Right lobe of liver (tissue), 6 donors: ENCODE measurements at regions not wholly inside any gene's neighbourhood (a gene's known extent, or its start where the extent isn't known, plus 50 kb on each side); places are given as distances from the start of the nearest gene placed in this dataset.
"Not testable (repeated sequence)": the region's sequence is repeated elsewhere in the genome, so short reads cannot be mapped to it uniquely, and the experiment has no call there.

Experiments
- ATAC-seq, 4 donors: fragments of 200-7000 bp; cut with Tn5 transposase; one replicate each; pipeline ENCODE4 v1.9.1; 2020; ENCODE audit warnings: mild to moderate bottlenecking in 4 of 4, moderate library complexity in 4 of 4
- DNase-seq, 3 donors: peaks; one replicate each; pipeline ENCODE4 v3.0.0-alpha.2; 2020
- H3K27ac ChIP-seq, 3 donors: fragments of 200-600 bp; one replicate each; pipeline ENCODE4 v1.8.0; 2022
- H3K27me3 ChIP-seq, 2 donors: fragments of 200-600 bp; one replicate each; pipeline ENCODE4 v1.8.0; 2022
- H3K36me3 ChIP-seq, 4 donors: fragments of 200-600 bp; sonication (generic) in 1 of 4; one replicate each; pipeline versions ENCODE4 v1.5.1 to v1.8.0; 2017 to 2022; ENCODE audit warnings: control low read depth in 1 of 4
- H3K4me1 ChIP-seq, 4 donors: fragments of 200-600 bp; sonication (generic) in 1 of 4; one replicate each; pipeline versions ENCODE4 v1.5.1 to v1.8.0; 2017 to 2022; ENCODE audit warnings: control low read depth in 1 of 4
- H3K4me3 ChIP-seq, 3 donors: fragments of 200-600 bp; one replicate each; pipeline ENCODE4 v1.8.0; 2022
- H3K9me3 ChIP-seq, 4 donors: fragments of 200-600 bp; sonication (generic) in 1 of 4; one replicate each; pipeline versions ENCODE4 v1.5.1 to v1.8.0; 2017 to 2022; ENCODE audit warnings: control low read depth in 1 of 4
- CTCF ChIP-seq, 4 donors: fragments of 200-600 bp in 3 of 4; fragments of 450-650 bp in 1 of 4; IDR thresholded peaks; one replicate each; pipeline versions ENCODE4 v1.5.1 to v1.8.0; 2016 to 2022; ENCODE audit warnings: antibody characterized with exemption in 4 of 4, mild to moderate bottlenecking in 2 of 4
- POLR2A ChIP-seq: fragments of 450-650 bp; IDR thresholded peaks from one replicate; pipeline ENCODE4 v1.6.1; 2017; ENCODE audit warnings: antibody characterized with exemption, mild to moderate bottlenecking
- WGBS: methylation state at CpG from one replicate; pipeline ENCODE4 v1.1.6; 2018; ENCODE audit warnings: low coverage, low lambda C conversion rate; ENCODE audit not compliant: insufficient coverage; ENCODE audit errors: missing lambda C conversion rate; 5-methylcytosine and 5-hydroxymethylcytosine counted together
- intact Hi-C, 2 donors: fragments of 100-400 bp; cut with DNase I; formaldehyde crosslinking; loops; one replicate each; pipeline versions ENCODE4 v1.11.2 to v1.14.1; 2022
- donor health status: DM: no; HTN: yes; CAD: no.
- donor health status: DM: no; HTN: no; CAD: no.
- donor health status: DM: no; HTN: no; CAD: no.
- donor health status: DM: no; HTN: yes; CAD: no.
- donor health status: DM: no; HTN: yes; CAD: no.

GRCh38 chrX:153266140-153266539 is 55.4 kb downstream of the PNMA6F start:
- H3K27ac ChIP-seq, H3K4me3 ChIP-seq, H3K36me3 ChIP-seq, intact Hi-C loops, H3K9me3 ChIP-seq, H3K27me3 ChIP-seq, H3K4me1 ChIP-seq: not testable (repeated sequence)
- peak in 1 of 4 donors; percentile 25 for ATAC-seq
- 91% methylated on average over 9 of the region's 16 CpGs for WGBS
- peak in 1 of 3 donors; percentile 34 for DNase-seq

GRCh38 chrX:153260468-153260867 is 61.1 kb downstream of the PNMA6F start:
- peak; percentile 72 to 85 (median 76) for ATAC-seq

GRCh38 chrX:153253239-153253638 is 68.3 kb downstream of the PNMA6F start:
- H3K4me1 ChIP-seq, intact Hi-C loops, DNase-seq, H3K36me3 ChIP-seq, H3K9me3 ChIP-seq, H3K27me3 ChIP-seq, H3K4me3 ChIP-seq, H3K27ac ChIP-seq: not testable (repeated sequence)
- ATAC-seq: peak in 1 of 4 donors; percentile 11
- no CpG with 5 or more reads among the region's 7 CpGs for WGBS

More at GRCh38 chrX:153260468-153260867, 61.1 kb downstream of the PNMA6F start:
- H3K4me3 ChIP-seq, intact Hi-C loops, H3K9me3 ChIP-seq, H3K4me1 ChIP-seq, H3K27ac ChIP-seq, H3K36me3 ChIP-seq, DNase-seq, H3K27me3 ChIP-seq: not testable (repeated sequence)
- WGBS: no CpG with 5 or more reads among the region's 4 CpGs

GRCh38 chrX:153252378-153253129 is 69.0 kb downstream of the PNMA6F start:
- no CpG with 5 or more reads among the region's 20 CpGs for WGBS
- intact Hi-C loops, H3K4me1 ChIP-seq, H3K4me3 ChIP-seq, H3K27ac ChIP-seq, H3K27me3 ChIP-seq, DNase-seq, H3K9me3 ChIP-seq, H3K36me3 ChIP-seq: not testable (repeated sequence)
- peak in 1 of 4 donors; percentile 52 for ATAC-seq

GRCh38 chrX:153251952-153252351 is 69.6 kb downstream of the PNMA6F start:
- intact Hi-C loops, H3K4me3 ChIP-seq, H3K27me3 ChIP-seq, DNase-seq, H3K27ac ChIP-seq, H3K4me1 ChIP-seq, H3K36me3 ChIP-seq, H3K9me3 ChIP-seq: not testable (repeated sequence)
- no CpG with 5 or more reads among the region's 12 CpGs for WGBS
- ATAC-seq: peak in 1 of 4 donors; percentile 49

GRCh38 chrX:153250762-153251161 is 70.8 kb downstream of the PNMA6F start:
- H3K4me1 ChIP-seq, H3K9me3 ChIP-seq, H3K27ac ChIP-seq, H3K36me3 ChIP-seq, ATAC-seq, H3K4me3 ChIP-seq, intact Hi-C loops, H3K27me3 ChIP-seq, DNase-seq: not testable (repeated sequence)
- WGBS: 53% methylated on average over 1 of the region's 1 CpG

- TF ChIP-seq POLR2A (no peak), CTCF (IDR thresholded peaks at IDR 0.05) (no peak)
- intact Hi-C loops: no loop called here
- ATAC-seq (no peak), DNase-seq (no peak)
- H3K27ac ChIP-seq: no peak overlapping the region
- no peaks in the 10 kb centered on the region for H3K27me3 ChIP-seq
- no peak overlapping the region for H3K4me3 ChIP-seq
- H3K9me3 ChIP-seq: no peaks in the 10 kb centered on the region
- 46% methylated on average over 4 of the region's 4 CpGs for WGBS
- H3K36me3 ChIP-seq: no peaks in the 10 kb centered on the region
- H3K4me1 ChIP-seq: no peaks in the 10 kb centered on the region
Measured at GRCh38 chrX:153245288-153245731, 66.2 kb downstream of the MAGEA1 start.
